DND-41 (cell line): ENCODE measurements at regions not wholly inside any gene's neighbourhood (a gene's known extent, or its start where the extent isn't known, plus 50 kb on each side); places are given as distances from the start of the nearest gene placed in this dataset.

Experiments
- ATAC-seq: fragments of 200-7000 bp; cut with Tn5 transposase; 3 replicates; pipeline ENCODE4 v1.9.1; 2021; ENCODE audit warnings: low read depth; ENCODE audit not compliant: insufficient read depth
- DNase-seq: peaks from one replicate; pipeline ENCODE4 v3.0.0-alpha.2; 2020
- H2AFZ ChIP-seq: 2 replicates; pipeline ENCODE4 v1.6.0; 2012; ENCODE audit warnings: low read depth, low read length
- H3K27ac ChIP-seq: 2 replicates; pipeline ENCODE4 v1.5.1; 2012; ENCODE audit warnings: low read length, inconsistent platforms
- H3K27me3 ChIP-seq: fragments of 200-600 bp; sonication (generic); 2 replicates; pipeline ENCODE4 v1.6.0; 2012; ENCODE audit warnings: low read length, mild to moderate bottlenecking, inconsistent platforms; ENCODE audit not compliant: insufficient read depth, poor library complexity
- H3K36me3 ChIP-seq: 2 replicates; pipeline ENCODE4 v1.5.1; 2012; ENCODE audit warnings: low read length, inconsistent platforms; ENCODE audit not compliant: insufficient read depth
- H3K4me1 ChIP-seq: 2 replicates; pipeline ENCODE4 v1.5.1; 2012; ENCODE audit warnings: mild to moderate bottlenecking, low read length; ENCODE audit not compliant: insufficient read depth
- H3K4me2 ChIP-seq: 2 replicates; pipeline ENCODE4 v1.6.0; 2012; ENCODE audit warnings: mild to moderate bottlenecking, moderate library complexity, low read length, inconsistent platforms; ENCODE audit not compliant: insufficient read depth
- H3K4me3 ChIP-seq, 2 experiments: fragments of 200-600 bp in 1 of 2; shearing (Covaris generic) in 1 of 2; 2 replicates each; pipeline ENCODE4 v1.5.1; 2012 to 2016; ENCODE audit warnings: inconsistent platforms in 2 of 2, low read length in 2 of 2, mild to moderate bottlenecking in 2 of 2, low read depth in 1 of 2, moderate library complexity in 1 of 2
- H3K79me2 ChIP-seq: 2 replicates; pipeline ENCODE4 v1.6.0; 2012; ENCODE audit warnings: low read length, inconsistent platforms; ENCODE audit not compliant: insufficient read depth
- H3K9ac ChIP-seq: 2 replicates; pipeline ENCODE4 v1.6.0; 2012; ENCODE audit warnings: low read depth, mild to moderate bottlenecking, inconsistent platforms, low read length, moderate library complexity
- H3K9me3 ChIP-seq: 2 replicates; pipeline ENCODE4 v1.5.1; 2012; ENCODE audit warnings: low read length, moderate library complexity, mild to moderate bottlenecking, inconsistent platforms; ENCODE audit not compliant: insufficient read depth, severe bottlenecking
- H4K20me1 ChIP-seq: 2 replicates; pipeline ENCODE4 v1.6.0; 2012; ENCODE audit warnings: low read length; ENCODE audit not compliant: insufficient read depth
- CTCF ChIP-seq: IDR thresholded peaks from 2 replicates; pipeline ENCODE4 v1.5.1; 2012; ENCODE audit warnings: borderline replicate concordance, low read length, moderate library complexity, mild to moderate bottlenecking; ENCODE audit not compliant: poor library complexity, severe bottlenecking; ENCODE audit errors: extremely low read depth
- EZH2 ChIP-seq: IDR thresholded peaks from 3 replicates; pipeline ENCODE4 v1.6.1; 2012; ENCODE audit warnings: borderline replicate concordance, low read depth, mild to moderate bottlenecking, moderate library complexity, low read length, inconsistent platforms; ENCODE audit not compliant: severe bottlenecking

- Histone ChIP-seq H2AFZ (no peak overlapping the region), H3K4me1 (no peaks in the 10 kb centered on the region), H3K9ac (no peak overlapping the region), H3K4me2 (no peak overlapping the region), H3K9me3 (no peaks in the 10 kb centered on the region), H3K36me3 (no peaks in the 10 kb centered on the region), H3K79me2 (no peaks in the 10 kb centered on the region), H3K4me3 (no peak overlapping the region), H4K20me1 (no peaks in the 10 kb centered on the region), H3K27me3 (no peaks in the 10 kb centered on the region), H3K27ac (no peak overlapping the region)
- TF ChIP-seq EZH2 = no peak
- no peak for TF ChIP-seq CTCF
- DNase-seq = no peak
- no peak for ATAC-seq
These were observed 426.9 kb upstream of the JARID2 start for GRCh38 chr6:14819001-14819400.

- Histone ChIP-seq H3K9me3 (no peaks in the 10 kb centered on the region), H4K20me1 (no peaks in the 10 kb centered on the region), H3K27me3 (no peaks in the 10 kb centered on the region), H2AFZ (no peak overlapping the region), H3K36me3 (no peaks in the 10 kb centered on the region), H3K4me3 (no peak overlapping the region), H3K27ac (no peak overlapping the region), H3K79me2 (no peaks in the 10 kb centered on the region), H3K9ac (no peak overlapping the region), H3K4me2 (no peak overlapping the region), H3K4me1 (no peaks in the 10 kb centered on the region)
- DNase-seq (no peak), ATAC-seq (no peak)
- no peak for TF ChIP-seq EZH2
- TF ChIP-seq CTCF = no peak
These were observed 425.9 kb upstream of the JARID2 start for GRCh38 chr6:14819840-14820420.

GRCh38 chr6:14822012-14822553, 423.8 kb upstream of the JARID2 start:
- no peak for ATAC-seq
- DNase-seq = no peak
- Histone ChIP-seq H3K36me3 (no peaks in the 10 kb centered on the region), H3K4me2 (no peak overlapping the region), H2AFZ (no peak overlapping the region), H3K9me3 (no peaks in the 10 kb centered on the region), H3K9ac (no peak overlapping the region), H4K20me1 (no peaks in the 10 kb centered on the region), H3K79me2 (no peaks in the 10 kb centered on the region), H3K4me3 (no peak overlapping the region), H3K27me3 (no peaks in the 10 kb centered on the region), H3K27ac (no peak overlapping the region), H3K4me1 (no peaks in the 10 kb centered on the region)
- TF ChIP-seq CTCF = no peak
- TF ChIP-seq EZH2 = no peak

- DNase-seq (no peak), ATAC-seq (no peak)
- TF ChIP-seq CTCF = no peak
- H3K27ac ChIP-seq = no peak overlapping the region
- H3K4me2 ChIP-seq = no peak overlapping the region
- H3K9ac ChIP-seq = no peak overlapping the region
- no peaks in the 10 kb centered on the region for H3K79me2 ChIP-seq
- H3K4me3 ChIP-seq = no peak overlapping the region
- no peak overlapping the region for H2AFZ ChIP-seq
- no peaks in the 10 kb centered on the region for H3K4me1 ChIP-seq
- H3K27me3 ChIP-seq = no peaks in the 10 kb centered on the region
- H3K36me3 ChIP-seq = no peaks in the 10 kb centered on the region
- H4K20me1 ChIP-seq = no peaks in the 10 kb centered on the region
- H3K9me3 ChIP-seq = no peaks in the 10 kb centered on the region
These were observed 423.2 kb upstream of the JARID2 start for GRCh38 chr6:14822679-14823078.
